Islet precursor cell (in vitro differentiated cells): ENCODE measurements at regions not wholly inside any gene's neighbourhood (a gene's known extent, or its start where the extent isn't known, plus 50 kb on each side); places are given as distances from the start of the nearest gene placed in this dataset.
"Not testable (repeated sequence)": the region's sequence is repeated elsewhere in the genome, so short reads cannot be mapped to it uniquely, and the experiment has no call there.

ENCODE experiments used
- DNase-seq: peaks from one replicate; pipeline ENCODE4 v3.0.0-alpha.2; 2018

DNA sequence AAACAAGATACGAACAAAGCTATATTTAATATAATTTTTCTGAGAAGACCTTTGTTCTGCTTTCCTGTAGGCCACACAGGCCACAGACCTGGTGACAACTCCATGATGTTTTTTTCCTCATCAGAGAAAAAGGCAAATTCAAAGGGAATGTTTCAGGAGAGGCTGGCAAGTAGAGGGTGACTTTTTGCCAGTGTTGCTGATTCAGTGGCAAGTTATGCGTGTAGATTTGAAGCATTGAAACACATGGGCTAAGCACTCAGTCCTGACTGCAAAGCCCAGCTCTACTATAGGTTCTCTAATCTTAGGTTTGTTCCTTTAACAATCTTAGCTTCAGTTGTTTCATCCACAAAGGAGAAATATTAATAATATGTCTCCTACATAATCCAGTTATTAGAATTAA is 499.8 kb downstream of the SUCLG1 start:
- DNase-seq: no peak

DNA sequence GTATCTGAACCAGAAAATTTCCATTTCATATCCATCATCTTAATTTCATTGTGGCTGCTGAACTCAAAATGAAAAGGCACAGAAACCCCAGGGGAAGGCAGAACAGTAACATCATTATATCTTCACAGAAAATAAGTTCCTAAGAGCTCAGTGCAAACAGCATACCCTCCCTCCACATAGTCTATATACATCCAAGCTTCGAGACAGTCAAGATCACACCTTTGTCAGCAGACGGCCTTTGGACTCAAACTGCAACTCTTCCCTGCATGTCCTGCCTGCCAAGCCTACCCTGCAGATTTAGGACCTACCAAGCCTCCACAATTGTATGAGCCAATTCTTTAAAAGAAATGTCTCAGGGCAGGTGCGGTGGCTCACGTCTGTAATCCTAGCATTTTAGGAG is 502.1 kb downstream of the SUCLG1 start:
- no peak for DNase-seq

DNA sequence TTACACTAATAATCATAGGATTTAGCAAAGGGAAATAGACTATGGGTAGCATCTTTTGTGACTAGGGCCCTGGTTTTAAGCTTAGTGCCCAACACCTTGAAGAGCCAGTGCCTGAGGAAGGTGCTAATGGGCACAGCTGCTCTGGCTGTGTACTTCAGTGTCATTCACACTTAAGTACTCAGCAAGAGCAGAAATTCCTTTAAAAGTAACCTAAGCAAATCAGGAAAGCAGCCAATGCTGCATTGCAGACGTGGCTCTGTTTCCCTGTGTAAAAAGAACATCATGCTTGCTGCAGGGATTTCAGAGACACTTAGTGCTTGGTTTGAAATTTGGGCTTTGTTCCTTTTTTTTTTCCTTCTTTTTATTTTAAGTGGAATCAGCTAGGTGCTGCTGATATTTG is 505.4 kb downstream of the SUCLG1 start:
- DNase-seq: no peak

DNA sequence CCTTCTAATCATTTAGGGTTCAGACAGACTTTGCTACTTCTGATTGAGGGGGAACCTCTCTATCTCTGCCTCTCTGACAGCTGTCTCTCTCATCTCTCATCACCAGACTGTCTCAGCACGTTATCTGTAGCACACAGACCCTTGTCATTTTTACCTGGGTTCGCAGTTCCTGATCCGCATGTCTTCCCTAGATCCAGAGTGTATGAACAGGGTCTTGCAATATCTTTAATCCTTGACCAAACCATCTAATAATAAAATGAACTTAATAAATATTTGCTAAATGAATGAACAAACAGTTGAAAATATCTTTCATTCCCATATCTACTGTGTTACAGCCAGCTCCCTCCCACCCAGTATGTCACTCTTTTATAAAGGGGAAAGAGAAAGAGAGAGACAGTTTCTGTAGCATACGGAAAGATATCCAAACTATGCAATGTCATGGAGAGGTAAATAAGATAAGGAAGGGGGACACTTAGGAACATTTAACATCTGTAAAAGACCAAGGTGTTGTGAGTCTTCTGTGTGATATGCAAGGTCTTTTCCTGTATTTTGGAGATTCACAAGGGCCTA is 507.6 kb downstream of the SUCLG1 start:
- no peak for DNase-seq

DNA sequence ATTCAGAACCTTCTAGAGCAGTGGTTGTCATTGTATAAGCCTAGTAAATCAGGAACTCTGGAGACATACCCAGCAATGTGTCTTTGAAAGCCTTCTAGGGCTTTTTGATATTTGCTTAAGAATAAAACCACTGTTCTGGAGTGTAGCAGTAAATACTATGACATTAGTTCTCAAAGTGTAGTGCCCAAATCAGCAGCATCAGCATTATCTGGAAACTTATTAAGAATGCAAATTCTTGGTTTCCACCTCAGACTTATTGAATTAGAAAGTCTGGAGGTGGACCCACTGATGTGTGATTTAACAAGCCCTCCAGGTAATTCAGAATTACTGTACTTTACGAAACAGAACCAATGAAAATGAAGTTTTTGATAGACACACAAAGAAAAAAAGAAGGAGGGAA is 509.7 kb downstream of the SUCLG1 start:
- DNase-seq: no peak

DNA sequence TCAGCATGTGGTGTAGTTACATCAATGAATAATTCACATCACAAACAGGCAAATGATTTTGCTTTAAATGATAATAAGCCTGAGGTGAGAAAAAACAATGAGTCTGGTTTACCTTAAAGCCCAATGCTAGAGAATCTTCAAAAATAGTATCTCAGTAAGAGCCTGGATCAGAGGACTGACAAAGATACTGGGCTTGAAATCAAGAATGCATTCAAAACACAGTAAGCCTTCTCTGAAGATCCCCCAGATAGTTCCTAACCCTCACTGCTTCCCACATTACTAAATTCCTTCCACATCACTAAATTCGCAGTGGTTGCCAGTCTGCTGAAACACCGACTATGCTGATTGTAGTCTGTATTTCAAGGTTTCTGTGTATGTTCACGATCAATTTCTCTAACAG is 514.9 kb downstream of the SUCLG1 start:
- DNase-seq: no peak

DNA sequence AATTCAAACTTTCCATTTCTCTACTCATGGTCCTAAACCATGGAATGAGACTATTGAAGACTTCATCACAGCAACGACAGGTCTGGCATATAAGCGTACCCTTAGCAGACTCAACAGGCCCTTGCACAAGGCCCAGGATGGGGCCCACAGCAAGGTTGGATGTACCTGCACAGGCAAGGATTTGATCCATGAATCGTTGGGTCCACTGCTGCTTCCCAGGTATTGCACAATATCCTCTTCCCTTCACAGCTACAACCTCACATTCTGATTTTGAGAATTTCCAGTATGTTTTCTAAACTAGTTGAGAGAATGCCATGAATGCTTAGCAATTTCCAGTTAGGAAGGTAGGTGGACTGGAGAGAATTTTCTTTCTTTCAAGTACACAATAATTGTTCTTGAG is 515.8 kb downstream of the SUCLG1 start:
- DNase-seq: no peak

DNA sequence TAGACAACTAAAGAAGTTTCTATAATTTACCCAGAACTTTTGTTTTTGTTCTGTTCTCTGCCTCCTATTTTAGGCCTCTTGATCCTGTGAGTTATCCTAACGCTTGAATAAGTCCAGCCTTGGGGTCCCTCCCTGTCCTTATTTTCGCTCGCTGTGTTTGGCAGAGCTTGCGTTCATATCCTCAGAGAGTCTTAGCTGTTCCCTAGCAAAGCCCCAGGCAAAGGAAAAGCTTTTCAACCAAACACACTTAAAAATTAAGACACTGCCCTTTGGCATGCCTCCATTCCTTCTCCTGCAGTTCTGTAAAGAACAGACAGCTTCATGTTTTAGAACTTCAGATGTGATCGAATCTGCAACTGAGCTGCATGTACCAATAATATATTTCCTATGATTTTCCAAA is 517.2 kb downstream of the SUCLG1 start:
- DNase-seq: no peak

DNA sequence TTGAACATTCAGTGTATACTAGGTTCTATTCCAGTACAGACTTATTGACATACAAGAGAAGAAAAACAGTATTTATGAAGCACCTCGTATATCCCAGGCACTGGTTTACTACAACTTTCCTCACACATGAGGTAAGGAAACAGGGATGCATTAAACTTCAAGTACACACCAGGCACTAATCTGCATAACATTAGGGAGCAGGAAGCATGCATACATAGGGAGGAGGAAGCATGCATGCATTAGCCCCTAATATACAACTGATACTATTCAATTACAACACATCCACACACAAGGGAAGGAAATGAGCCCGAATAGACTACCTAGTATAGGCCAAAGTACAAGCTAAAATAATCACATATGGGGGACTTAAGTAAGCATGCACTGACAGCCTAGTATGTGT is 525.3 kb downstream of the SUCLG1 start:
- DNase-seq: no peak

DNA sequence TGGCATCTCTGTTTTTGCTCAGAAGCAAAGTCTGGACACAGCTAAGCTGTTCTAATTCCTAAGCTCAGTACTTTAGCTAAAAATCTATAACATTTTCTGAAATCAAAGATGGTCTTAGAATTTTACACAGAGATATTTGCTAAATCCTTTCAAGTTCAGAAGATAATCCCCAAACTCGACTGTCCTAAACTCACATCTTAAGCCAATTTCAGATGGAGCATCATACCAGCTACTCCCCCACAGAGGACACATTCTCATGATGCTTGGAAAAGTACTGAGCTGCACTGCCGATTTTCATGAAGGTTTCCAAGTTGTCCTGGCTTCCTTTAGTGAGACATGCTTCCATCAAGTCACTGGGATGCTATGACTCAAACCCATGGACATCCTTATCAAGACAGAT is 535.5 kb downstream of the SUCLG1 start:
- DNase-seq: no peak

DNA sequence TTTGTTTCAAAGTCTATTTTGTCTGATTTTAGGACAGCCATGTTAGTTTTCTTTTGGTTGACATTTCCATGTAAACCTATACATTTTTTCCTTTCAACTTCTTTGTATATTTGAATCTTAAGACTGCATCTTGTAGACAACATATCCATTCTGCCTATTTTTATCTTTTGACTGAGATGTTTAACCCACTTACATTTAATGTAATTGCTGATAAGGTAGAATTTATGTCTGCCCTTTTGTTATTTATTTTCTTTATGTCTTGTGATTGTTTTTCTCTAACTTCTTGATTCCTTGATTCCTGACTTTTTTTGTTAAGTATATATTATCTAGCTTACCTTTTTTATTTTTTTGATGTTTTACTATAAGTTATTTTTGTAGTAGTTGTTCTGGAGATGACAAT is 542.5 kb downstream of the SUCLG1 start:
- no peak for DNase-seq

DNA sequence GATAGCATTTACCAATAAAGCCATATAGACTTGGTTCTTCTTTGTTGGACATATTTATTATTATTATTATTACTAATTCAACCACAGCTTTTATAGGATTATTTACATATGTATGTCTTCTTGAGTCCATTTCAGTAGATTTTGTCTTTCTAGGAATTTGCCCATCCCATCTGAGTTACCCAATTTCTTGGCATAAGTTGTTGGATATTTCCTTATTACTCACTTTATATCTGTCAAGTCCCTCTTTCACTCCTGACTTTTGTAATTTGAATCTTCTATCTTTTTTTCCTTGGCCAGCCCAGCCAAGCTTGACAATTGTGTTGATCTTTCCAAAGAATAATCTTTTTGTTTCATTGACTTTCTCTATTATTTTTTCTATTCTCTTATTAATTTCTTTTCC is 543.7 kb downstream of the SUCLG1 start:
- DNase-seq: no peak

DNA sequence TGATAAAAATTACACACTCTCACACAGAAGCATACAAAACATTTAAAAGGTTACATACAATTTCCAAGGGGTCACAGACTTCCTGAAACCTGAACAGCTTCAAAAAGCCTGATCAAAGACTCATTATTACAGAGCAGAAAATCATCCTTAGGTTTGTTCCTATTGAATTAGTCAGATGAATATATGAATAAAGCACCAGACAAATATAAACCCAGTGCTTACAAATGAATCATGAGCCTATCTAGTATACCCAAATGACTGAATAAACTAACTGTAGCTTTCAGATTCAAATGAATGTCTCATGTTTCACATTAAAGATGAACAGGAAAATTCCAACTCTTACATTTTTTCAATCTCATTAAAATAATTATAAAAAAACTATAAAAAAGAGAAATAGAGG is 550.3 kb downstream of the SUCLG1 start:
- DNase-seq: no peak

DNA sequence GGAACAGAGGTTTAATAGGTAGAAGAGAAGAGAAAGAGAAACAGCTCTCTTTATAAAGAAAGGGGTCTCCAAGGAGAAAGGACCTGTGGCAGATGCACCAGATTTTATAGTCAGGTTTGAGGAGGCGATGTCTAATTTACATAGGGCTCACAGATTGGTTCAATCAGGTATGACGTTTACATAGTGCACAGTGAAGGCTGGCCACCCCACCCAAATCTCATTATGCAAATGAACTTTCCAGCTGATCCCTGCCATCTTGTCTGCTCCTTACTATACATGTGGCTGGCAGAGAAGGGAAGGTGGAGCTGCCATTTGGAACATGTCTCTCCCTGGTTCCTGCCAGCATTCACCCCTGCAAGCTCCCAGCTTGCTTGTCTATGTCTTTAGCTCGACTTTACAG is 557.8 kb downstream of the SUCLG1 start:
- DNase-seq: no peak

DNA sequence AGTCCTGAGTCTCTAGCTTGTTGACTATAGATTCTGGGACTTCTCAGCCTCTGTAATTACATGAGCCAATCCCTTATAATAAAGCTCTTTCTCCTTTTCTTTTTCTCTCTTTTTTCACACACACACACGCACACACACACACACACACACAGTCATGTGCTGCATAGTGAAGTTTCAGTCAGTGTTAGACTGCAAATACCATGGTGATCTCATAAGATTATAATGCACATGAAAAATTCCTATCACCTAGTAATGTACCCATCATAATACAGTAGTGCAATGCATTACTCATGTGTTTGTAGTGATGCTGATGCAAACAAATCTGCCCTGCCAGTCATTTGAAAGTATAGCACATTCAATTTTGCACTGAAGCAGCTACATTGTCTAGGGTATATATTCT is 558.2 kb downstream of the SUCLG1 start:
- DNase-seq: no peak

DNA sequence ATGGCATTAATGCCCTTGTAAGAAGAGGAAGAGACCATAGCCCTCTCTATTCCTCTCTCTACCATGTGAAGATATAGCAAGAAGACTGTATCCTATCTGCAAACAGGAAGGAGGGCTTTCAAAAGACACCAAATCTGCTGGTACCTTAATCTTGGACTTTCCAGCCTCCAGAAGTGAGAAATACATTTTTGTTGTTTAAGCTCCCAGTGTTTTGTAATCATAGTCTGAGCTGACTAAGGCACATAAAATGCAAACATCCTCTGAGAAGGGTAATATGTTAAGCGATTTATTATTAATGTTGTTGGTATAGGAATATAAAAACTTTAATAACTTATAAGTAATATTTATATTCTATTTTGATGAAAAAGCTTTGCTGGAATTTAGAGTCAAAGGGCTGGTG is 559.8 kb downstream of the SUCLG1 start:
- no peak for DNase-seq

DNA sequence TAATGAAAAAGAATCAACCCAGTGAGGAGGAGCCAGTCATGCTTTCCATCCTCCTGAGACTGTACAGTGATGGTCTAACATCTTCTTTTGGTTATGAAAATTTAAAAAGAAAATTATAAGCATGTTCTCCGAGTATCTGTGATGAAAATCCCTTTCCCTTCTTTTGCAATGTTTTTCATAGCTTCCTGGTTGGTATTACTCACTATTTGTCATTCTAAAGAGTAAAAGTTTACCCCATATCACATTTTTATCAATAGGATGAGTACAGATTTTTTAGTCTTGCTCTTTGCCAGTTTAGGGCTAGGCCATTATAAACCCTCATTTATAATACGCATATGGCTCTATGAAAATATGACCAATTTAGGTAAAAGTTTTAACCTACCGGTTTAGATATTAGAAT is 564.1 kb downstream of the SUCLG1 start:
- no peak for DNase-seq

DNA sequence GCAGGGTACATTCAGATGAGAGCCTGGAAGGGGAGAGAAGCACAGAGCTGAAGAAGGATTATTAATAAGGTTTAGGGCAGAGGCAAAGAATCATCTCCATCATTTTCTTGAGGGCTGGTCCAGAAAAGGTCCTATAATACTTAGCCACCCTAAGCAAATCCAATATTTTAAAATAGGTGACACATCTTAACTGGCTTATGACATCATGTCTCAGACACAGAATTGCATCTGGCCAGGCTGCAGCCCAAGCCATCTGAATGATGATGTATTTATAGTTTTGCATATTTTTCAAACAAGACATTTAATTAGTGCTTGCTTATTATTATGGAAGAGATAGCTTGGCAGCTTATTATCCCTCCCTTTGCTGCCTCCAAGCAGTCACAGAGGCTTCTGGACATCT is 571.3 kb downstream of the SUCLG1 start:
- no peak for DNase-seq

DNA sequence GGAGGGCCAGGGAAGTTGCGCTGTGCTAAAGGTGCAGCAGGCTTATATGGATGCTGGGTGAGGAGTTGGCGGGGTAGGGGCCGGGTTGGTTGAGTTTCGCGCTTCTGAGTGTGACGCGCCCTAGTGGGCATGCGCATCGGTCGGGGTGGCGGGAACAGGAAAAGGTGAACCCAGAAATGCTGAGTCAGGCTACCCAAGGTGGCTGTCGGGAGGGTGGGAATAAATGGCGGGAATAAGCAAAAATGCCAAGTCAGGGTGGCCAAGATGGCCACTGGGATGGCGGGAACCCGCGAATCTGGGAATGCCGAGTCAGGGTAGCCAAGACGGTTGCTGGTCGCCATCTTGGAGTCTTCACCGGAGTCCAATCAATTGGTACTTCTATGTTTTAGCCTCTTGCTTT is 580.0 kb downstream of the SUCLG1 start:
- DNase-seq: no peak

DNA sequence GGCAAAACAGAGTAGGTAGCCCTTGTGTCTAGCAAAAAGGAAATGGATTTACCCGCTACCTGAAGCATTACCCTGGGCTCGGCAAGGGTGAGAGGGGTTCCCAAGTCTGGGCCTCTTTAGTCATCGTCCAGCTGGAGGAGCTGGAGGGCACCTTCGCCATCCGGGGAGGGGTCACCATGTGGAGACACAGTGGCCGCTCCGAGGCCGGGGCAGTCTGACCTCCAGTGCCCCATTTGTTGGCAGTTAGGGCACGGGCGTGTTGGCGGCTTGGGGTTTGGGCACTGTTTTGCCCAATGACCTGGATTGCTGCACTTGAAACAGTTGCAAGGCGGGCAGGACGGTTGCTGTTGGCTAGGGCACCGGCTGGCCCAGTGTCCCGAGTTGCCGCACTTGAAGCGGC is 581.8 kb downstream of the SUCLG1 start:
- DNase-seq: not testable (repeated sequence)

DNA sequence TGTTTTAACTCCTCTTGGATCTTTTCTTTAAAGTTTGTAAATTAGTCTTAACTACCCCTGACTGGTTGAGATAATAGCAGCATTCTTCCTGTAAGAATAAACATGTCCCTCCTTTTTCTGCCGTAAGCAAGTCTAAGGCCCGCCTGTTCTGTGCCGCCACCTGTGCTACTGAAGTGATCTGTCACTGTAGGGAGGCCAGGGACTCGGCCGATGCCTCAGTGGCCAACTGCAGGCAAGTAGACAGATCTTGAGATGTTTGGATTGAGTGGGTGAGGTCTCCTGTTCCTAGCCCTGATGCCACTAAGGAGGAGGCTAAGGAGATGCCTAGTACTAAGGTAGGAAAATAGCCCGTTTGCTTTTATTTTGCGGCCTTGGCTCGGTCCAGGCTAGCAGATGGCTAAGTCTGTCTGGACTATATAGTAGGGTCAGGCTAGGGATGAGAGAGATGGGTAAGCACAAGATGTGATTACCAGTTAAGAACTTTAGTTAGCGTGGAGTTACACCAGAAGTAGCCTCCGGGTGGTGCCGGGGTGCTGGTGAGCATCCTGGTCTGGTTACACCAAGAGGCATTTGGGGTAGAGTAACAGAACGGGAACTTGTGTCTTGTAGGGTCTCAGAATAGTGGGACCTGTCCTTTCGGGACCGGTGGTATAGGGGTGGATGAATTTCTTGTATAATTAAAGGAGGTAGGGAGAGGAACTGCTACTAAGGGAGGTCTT is 584.2 kb downstream of the SUCLG1 start:
- DNase-seq: no peak

DNA sequence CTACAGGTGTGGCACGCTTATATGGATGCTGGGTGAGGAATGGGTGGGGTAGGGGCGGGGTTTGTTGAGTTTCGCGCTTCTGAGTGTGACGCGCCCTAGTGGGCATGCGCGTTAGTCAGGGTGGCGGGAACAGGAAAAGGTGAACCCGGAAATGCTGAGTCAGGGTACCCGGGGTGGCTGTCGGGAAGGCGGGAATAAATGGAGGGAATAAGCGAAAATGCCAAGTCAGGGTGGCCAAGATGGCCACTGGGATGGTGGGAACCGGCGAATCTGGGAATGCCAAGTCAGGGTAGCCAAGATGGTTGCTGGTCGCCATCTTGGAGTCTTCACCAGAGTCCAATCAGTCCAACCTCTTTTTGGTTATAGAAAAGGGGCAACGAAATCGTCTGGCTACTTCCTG is 585.0 kb downstream of the SUCLG1 start:
- DNase-seq: no peak

DNA sequence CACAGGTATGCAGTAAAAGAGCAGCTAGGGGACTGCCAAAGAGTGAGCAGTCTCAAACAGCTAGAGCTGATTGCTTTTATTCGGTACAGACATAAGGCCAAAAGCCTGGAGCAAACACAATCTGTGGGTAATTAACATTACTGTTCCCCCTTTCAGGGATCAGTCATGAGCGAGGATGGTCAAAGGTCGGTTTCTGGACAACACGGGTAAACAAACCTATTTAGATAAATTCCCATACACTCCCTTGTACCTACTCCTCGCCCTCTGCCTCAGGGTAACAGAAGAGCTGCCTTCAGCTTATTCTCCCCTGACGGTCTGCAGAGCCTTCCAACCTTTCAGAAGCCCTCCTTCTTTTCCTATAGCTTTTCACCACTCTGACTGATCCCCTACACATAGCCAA is 586.0 kb downstream of the SUCLG1 start:
- DNase-seq: no peak

DNA sequence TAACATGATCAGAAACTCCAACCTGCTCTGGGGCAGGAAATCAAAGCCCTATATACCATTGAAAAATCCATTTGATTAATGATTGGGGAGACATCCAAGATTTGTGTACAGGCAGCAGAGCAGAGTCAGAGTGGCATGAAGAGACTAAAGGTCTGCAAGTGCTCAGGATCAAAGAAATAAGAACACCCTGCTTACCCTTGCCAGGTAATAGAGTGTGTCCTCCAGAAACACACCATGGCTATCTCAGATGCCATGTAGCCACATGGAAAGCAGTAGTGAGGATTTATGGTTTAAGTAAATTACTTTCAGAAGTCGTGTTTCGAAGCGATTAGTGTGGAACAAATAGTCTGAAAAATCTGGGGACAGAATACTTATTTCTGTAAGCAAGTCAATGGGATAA is 592.9 kb downstream of the SUCLG1 start:
- no peak for DNase-seq

DNA sequence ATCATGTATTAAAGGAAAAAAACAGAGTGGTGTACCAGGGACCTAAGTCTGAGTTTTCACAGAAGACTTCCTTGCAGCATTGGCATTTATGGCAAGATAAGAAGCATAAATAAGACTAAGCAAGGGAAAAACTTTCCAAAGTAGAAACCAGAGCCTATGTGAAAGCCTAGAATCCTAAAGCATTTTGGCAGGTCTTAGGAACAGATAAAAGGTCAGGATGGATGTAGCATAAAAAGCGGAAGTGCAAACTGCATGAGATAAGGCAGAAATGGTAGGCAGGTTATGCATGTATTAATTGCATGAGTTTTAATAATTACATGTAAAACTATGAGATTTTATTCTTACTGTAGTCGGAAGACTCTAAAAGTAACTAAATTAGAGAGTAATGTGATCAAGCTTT is 596.5 kb downstream of the SUCLG1 start:
- no peak for DNase-seq
